ENCODE measurements at regions not wholly inside any gene's neighbourhood (a gene's known extent, or its start where the extent isn't known, plus 50 kb on each side); places are given as distances from the start of the nearest gene placed in this dataset.

- TF ChIP-seq PATZ1 (CRISPR knock-in tag; IDR thresholded peaks at IDR 0.05; ENCODE audit: borderline replicate concordance) (no peak), ARNTL (CRISPR knock-in tag; IDR thresholded peaks at IDR 0.05; ENCODE audit: borderline replicate concordance, low read depth) (no peak), CREB5 (CRISPR knock-in tag; IDR thresholded peaks at IDR 0.05; ENCODE audit: low read depth) (no peak)
Observed at GRCh38 chrX:75648803-75649588, 126.2 kb upstream of the ZDHHC15 start.
